Chondrocyte (in vitro differentiated cells): ENCODE measurements at regions not wholly inside any gene's neighbourhood (a gene's known extent, or its start where the extent isn't known, plus 50 kb on each side); places are given as distances from the start of the nearest gene placed in this dataset.

Experiments used
- DNase-seq: peaks from one replicate; pipeline ENCODE4 v3.0.0; 2021; ENCODE audit warnings: mixed read lengths, low spot score
- H3K27ac Mint-ChIP-seq: one replicate; pipeline ENCODE4 v1.8.0; 2021; ENCODE audit warnings: mild to moderate bottlenecking, moderate library complexity, mixed read lengths; ENCODE audit not compliant: unreplicated experiment
- H3K27me3 Mint-ChIP-seq: 2 replicates; pipeline ENCODE4 v1.8.0; 2021; ENCODE audit warnings: low read depth, mixed read lengths
- H3K36me3 Mint-ChIP-seq: 2 replicates; pipeline ENCODE4 v1.8.0; 2021; ENCODE audit warnings: low read depth, mixed read lengths
- H3K4me1 Mint-ChIP-seq: 2 replicates; pipeline ENCODE4 v1.8.0; 2021; ENCODE audit warnings: low read depth, mild to moderate bottlenecking, mixed read lengths
- H3K4me3 Mint-ChIP-seq: one replicate; pipeline ENCODE4 v1.8.0; 2021; ENCODE audit warnings: mild to moderate bottlenecking, moderate library complexity, mixed read lengths; ENCODE audit not compliant: unreplicated experiment
- H3K9me3 Mint-ChIP-seq: 2 replicates; pipeline ENCODE4 v1.8.0; 2021; ENCODE audit warnings: low read depth, mixed read lengths
- TF ChIP-seq, protein P1 (sequence below): fragments of 200-600 bp; sonication (generic); IDR thresholded peaks from 2 replicates; pipeline ENCODE4 v1.5.0; 2021; ENCODE audit warnings: antibody characterized with exemption, mild to moderate bottlenecking, moderate library complexity

- H3K27ac Mint-ChIP-seq, result no peak overlapping the region
- DNase-seq, result no peak
- TF ChIP-seq, protein P1, sequence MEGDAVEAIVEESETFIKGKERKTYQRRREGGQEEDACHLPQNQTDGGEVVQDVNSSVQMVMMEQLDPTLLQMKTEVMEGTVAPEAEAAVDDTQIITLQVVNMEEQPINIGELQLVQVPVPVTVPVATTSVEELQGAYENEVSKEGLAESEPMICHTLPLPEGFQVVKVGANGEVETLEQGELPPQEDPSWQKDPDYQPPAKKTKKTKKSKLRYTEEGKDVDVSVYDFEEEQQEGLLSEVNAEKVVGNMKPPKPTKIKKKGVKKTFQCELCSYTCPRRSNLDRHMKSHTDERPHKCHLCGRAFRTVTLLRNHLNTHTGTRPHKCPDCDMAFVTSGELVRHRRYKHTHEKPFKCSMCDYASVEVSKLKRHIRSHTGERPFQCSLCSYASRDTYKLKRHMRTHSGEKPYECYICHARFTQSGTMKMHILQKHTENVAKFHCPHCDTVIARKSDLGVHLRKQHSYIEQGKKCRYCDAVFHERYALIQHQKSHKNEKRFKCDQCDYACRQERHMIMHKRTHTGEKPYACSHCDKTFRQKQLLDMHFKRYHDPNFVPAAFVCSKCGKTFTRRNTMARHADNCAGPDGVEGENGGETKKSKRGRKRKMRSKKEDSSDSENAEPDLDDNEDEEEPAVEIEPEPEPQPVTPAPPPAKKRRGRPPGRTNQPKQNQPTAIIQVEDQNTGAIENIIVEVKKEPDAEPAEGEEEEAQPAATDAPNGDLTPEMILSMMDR, result no peak
- no peaks in the 10 kb centered on the region for H3K27me3 Mint-ChIP-seq
- H3K36me3 Mint-ChIP-seq, result no peaks in the 10 kb centered on the region
- peaks cover 3% of the 10 kb centered on the region for H3K4me1 Mint-ChIP-seq
- no peaks in the 10 kb centered on the region for H3K9me3 Mint-ChIP-seq
- no peak overlapping the region for H3K4me3 Mint-ChIP-seq
Observed at GRCh38 chr2:65498396-65498795, 66.0 kb upstream of the SPRED2 start.

DNA sequence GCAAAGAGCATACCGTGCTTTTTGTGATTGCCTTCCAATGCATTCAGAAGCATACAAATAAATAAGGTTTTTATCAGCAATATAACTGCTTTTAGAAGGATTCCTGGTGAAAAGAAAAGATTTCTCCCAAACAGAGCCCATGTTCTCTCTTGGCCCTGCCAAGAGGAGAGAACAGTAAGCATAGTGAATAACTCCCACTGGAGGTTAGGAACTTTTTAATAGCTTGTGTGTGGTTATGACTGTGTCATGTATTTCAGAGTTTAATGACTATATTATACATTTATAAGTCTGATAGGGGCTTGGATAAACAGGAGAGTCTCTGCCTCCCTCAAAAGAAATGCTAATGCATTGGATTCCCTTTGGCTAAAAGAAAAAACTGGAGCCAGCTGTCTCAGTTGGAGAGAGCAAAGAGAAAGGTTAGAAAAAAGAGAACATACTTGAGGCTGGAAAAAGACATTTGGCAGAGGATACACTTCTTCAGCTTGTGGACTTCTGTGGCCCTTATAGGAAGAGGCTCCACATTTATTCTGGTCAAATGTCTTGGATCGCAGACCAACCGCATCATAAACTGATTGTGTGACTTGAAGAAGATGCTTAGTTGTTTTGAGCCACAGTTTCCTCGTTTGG is 63.0 kb upstream of the SPRED2 start:
- no peaks in the 10 kb centered on the region for H3K9me3 Mint-ChIP-seq
- no peaks in the 10 kb centered on the region for H3K27me3 Mint-ChIP-seq
- no peak for DNase-seq
- no peaks in the 10 kb centered on the region for H3K36me3 Mint-ChIP-seq
- no peak overlapping the region for H3K4me3 Mint-ChIP-seq
- TF ChIP-seq, protein P1, result no peak
- H3K4me1 Mint-ChIP-seq, result peaks cover 6% of the 10 kb centered on the region
- no peak overlapping the region for H3K27ac Mint-ChIP-seq

DNA sequence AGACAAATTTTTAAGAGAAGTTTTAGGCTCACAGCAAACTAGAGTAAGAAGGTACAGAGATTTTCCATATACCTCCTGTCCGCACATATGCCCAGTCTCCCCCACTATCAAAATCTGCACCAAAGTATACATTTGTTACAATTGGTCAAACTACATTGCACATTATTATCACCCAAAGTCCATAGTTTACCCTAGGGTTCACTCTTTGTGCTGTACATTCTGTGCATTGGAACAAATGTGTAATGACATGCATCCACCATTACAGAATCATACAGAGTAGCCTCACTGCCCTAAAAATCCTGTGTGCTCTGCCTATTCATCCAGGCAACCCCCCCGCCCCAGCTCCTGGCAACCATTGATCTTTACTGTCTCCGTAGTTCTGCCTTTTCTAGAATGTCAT is 61.7 kb upstream of the SPRED2 start:
- Mint-ChIP-seq H3K4me1 (peaks cover 6% of the 10 kb centered on the region), H3K27ac (no peak overlapping the region), H3K36me3 (no peaks in the 10 kb centered on the region), H3K9me3 (peaks cover 6% of the 10 kb centered on the region), H3K27me3 (no peaks in the 10 kb centered on the region), H3K4me3 (no peak overlapping the region)
- TF ChIP-seq, protein P1, result no peak
- DNase-seq, result no peak

- peaks cover 6% of the 10 kb centered on the region for H3K4me1 Mint-ChIP-seq
- H3K27me3 Mint-ChIP-seq, result no peaks in the 10 kb centered on the region
- H3K4me3 Mint-ChIP-seq, result no peak overlapping the region
- H3K27ac Mint-ChIP-seq, result no peak overlapping the region
- no peak for DNase-seq
- H3K36me3 Mint-ChIP-seq, result no peaks in the 10 kb centered on the region
- TF ChIP-seq, protein P1, result no peak
- peaks cover 20% of the 10 kb centered on the region for H3K9me3 Mint-ChIP-seq
Observed at GRCh38 chr2:65491381-65491905, 59.0 kb upstream of the SPRED2 start.

GRCh38 chr2:65490222-65490621 is 57.8 kb upstream of the SPRED2 start:
- TF ChIP-seq, protein P1, result no peak
- no peak overlapping the region for H3K4me3 Mint-ChIP-seq
- H3K27me3 Mint-ChIP-seq, result no peaks in the 10 kb centered on the region
- H3K36me3 Mint-ChIP-seq, result no peaks in the 10 kb centered on the region
- H3K27ac Mint-ChIP-seq, result no peak overlapping the region
- peaks cover 4% of the 10 kb centered on the region for H3K4me1 Mint-ChIP-seq
- DNase-seq, result no peak
- peaks cover 20% of the 10 kb centered on the region for H3K9me3 Mint-ChIP-seq
